ENCODE measurements at regions not wholly inside any gene's neighbourhood (a gene's known extent, or its start where the extent isn't known, plus 50 kb on each side); places are given as distances from the start of the nearest gene placed in this dataset.

DNA sequence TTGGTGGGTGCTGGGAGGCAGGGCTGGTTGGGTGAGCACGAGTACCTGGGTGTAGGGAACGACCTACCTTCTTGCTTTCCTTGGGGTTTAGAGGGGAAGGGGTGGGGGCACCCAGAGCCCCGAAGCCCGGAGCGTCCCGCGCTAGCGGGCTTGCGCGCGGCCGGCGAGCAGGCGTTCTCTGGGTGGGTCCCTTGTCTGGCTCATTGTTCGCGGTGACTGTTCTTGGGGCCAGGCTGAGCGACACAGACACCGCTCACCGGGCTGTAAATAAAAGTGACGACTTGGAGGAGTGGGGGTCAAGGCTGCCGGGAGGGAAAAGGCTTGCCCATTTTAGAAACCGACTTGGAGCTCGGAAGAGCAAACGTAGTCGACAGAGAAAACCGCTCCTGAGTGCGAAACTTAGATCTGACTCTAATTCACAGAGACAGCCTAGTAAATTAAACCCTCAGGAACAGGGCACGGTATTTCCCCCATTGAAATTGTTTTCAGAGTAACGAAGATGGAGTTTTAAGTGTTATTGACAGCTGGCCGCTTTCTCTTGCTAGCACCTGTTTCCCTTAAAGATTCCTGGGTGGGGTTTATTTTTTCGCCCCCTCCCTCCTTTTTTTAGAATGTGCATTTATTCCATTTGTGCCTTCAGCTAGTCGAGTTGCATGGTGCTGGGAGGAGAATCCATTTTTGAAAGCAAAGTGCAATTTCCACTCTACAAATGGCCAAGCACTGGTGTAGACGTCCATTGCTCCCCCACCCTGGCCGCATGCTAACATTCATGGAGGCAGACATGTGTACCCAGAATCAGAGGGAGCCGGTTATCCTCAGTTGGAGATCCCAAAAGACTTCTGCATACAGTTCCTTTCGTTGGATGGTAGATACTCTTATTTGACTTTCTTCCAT lies 532.1 kb upstream of the SEMA6D start:
- TF ChIP-seq, protein P1, sequence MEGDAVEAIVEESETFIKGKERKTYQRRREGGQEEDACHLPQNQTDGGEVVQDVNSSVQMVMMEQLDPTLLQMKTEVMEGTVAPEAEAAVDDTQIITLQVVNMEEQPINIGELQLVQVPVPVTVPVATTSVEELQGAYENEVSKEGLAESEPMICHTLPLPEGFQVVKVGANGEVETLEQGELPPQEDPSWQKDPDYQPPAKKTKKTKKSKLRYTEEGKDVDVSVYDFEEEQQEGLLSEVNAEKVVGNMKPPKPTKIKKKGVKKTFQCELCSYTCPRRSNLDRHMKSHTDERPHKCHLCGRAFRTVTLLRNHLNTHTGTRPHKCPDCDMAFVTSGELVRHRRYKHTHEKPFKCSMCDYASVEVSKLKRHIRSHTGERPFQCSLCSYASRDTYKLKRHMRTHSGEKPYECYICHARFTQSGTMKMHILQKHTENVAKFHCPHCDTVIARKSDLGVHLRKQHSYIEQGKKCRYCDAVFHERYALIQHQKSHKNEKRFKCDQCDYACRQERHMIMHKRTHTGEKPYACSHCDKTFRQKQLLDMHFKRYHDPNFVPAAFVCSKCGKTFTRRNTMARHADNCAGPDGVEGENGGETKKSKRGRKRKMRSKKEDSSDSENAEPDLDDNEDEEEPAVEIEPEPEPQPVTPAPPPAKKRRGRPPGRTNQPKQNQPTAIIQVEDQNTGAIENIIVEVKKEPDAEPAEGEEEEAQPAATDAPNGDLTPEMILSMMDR (IDR thresholded peaks at IDR 0.05): no peak
- no peak for TF ChIP-seq POLR2A (IDR thresholded peaks at IDR 0.05)
- H3K27ac ChIP-seq: no peak overlapping the region

DNA sequence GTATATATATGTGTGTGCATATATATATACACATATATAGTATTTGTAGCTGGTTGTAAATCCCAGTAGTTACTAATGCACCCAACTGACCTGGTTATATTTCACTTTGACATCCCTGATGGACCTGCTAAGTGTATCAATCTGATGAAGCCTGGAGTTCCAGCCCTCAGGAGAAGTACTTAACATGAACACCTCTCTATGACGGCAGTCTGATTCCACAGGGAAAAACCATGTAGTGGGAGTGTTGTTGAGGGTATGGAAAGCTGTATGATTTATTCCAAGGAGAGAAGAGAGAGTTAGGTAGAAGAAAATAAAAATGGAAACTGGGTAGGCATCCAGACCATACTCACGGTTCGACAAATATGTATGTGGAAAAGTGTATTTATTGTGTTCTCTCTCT lies 531.2 kb upstream of the SEMA6D start:
- no peak for TF ChIP-seq POLR2A (IDR thresholded peaks at IDR 0.05)
- TF ChIP-seq, protein P1 (IDR thresholded peaks at IDR 0.05): no peak
- peaks cover 0 to 10% of the 10 kb centered on the region in 2 donors for H3K27me3 ChIP-seq
- H3K4me3 ChIP-seq: no peak overlapping the region
- intact Hi-C loops (cut with DNase I; ENCODE audit: low total_unique reads): no loop called here
- DNase-seq: no peak
- no peak overlapping the region for H3K27ac ChIP-seq
- peaks cover 0 to 6% of the 10 kb centered on the region in 2 donors for H3K4me1 ChIP-seq
- no peaks in the 10 kb centered on the region for H3K36me3 ChIP-seq
- H3K9me3 ChIP-seq: no peaks in the 10 kb centered on the region

More for the DNA sequence above, 532.1 kb upstream of the SEMA6D start:
- Histone ChIP-seq H3K9me3 (no peaks in the 10 kb centered on the region), H3K4me1 (peaks cover 0 to 6% of the 10 kb centered on the region in 2 donors), H3K4me3 (peak overlapping the region; percentile 26), H3K36me3 (no peaks in the 10 kb centered on the region), H3K27me3 (peaks cover 0 to 10% of the 10 kb centered on the region in 2 donors)
- intact Hi-C loops (cut with DNase I; ENCODE audit: low total_unique reads): no loop called here
- no peak for DNase-seq

DNA sequence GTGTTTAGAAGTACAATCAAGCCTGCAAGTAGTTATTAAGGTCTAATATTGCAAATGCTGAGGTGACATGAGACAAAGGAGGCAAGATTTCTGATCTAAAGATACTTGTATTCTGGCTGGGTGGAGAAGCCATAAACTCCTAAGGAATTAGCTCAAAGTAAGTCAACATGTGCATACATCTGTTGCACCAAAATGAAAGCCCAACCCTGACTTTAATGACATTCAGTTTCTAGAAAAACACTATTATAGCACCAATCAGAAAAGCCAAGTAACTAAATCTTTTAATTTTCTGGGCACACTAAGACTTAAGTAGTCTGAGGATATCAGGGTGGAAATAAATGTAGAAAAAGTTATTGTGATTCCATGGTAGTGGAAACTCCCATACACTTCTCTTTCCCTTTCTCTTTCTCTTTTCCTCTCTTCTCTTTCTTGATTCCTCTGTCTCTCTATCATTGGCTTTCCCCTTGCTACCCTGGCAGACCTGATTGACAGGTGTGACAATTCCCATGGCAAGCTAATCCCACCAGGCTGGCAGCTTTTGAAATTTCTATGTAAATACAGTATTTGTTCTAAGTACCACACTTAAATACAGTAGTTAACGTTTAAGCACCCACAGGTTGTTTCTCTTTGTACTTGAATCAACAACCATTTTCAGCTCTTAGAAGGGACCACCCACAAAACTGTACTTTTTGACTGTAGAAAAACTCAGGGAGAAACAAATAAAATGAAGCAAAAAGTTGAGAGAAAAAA lies 528.4 kb upstream of the SEMA6D start:
- TF ChIP-seq, protein P1 (IDR thresholded peaks at IDR 0.05): no peak
- no peak for TF ChIP-seq POLR2A (IDR thresholded peaks at IDR 0.05)

DNA sequence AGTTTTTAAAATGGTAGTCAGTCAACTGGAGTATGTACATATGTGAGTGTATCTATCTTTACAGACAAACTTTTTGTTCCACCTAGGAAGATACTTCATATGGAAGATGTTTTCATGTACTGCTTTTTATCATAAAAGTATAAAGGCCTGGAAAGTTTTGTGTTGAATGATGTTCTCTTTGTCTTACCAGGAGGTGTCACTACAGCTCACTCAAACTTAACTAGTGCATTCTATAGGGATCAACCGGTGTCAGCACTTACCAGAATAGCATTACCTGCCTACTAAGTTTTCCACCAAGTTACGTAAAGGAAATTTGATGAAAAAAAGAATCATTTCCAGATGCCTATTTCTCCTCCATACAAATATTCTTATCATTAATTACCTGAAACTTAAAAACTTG lies 522.6 kb upstream of the SEMA6D start:
- Histone ChIP-seq H3K36me3 (no peaks in the 10 kb centered on the region), H3K4me3 (no peak overlapping the region), H3K27me3 (no peaks in the 10 kb centered on the region), H3K9me3 (no peaks in the 10 kb centered on the region), H3K4me1 (no peaks in the 10 kb centered on the region), H3K27ac (no peak overlapping the region)
- TF ChIP-seq POLR2A (IDR thresholded peaks at IDR 0.05): no peak
- TF ChIP-seq, protein P1 (IDR thresholded peaks at IDR 0.05): no peak
- no peak for DNase-seq
- intact Hi-C loops (cut with DNase I; ENCODE audit: low total_unique reads): no loop called here

More for the DNA sequence above, 528.4 kb upstream of the SEMA6D start:
- DNase-seq: no peak
- Histone ChIP-seq H3K27me3 (peaks cover 0 to 10% of the 10 kb centered on the region in 2 donors), H3K9me3 (no peaks in the 10 kb centered on the region), H3K4me3 (no peak overlapping the region), H3K36me3 (no peaks in the 10 kb centered on the region), H3K4me1 (peaks cover 0 to 6% of the 10 kb centered on the region in 2 donors), H3K27ac (no peak overlapping the region)
- intact Hi-C loops (cut with DNase I; ENCODE audit: low total_unique reads): no loop called here

DNA sequence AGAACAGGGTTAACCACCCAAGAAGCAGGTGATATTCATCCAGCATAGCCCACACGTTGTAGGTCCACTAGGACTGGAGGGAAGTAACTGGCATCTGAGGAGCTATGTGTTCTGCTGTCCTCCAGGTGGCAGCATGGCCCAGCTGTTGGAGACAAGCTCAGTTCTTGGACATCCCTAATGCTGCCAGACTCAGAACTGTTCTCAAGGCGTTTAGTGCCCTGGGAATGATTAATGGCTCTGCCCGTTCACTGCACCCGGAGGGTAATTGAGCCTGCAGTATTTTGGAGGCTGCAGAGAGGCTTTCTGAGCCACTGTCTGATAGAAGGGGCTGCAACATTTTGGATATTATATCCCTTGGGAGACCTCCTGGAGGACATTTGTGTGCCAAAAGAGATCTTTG lies 521.3 kb upstream of the SEMA6D start:
- Histone ChIP-seq H3K4me1 (no peaks in the 10 kb centered on the region), H3K4me3 (no peak overlapping the region), H3K27me3 (no peaks in the 10 kb centered on the region), H3K27ac (no peak overlapping the region), H3K36me3 (no peaks in the 10 kb centered on the region), H3K9me3 (no peaks in the 10 kb centered on the region)
- intact Hi-C loops (cut with DNase I; ENCODE audit: low total_unique reads): no loop called here
- no peak for TF ChIP-seq POLR2A (IDR thresholded peaks at IDR 0.05)
- TF ChIP-seq, protein P1 (IDR thresholded peaks at IDR 0.05): peak; percentile 41 to 75 (median 65)
- peak; percentile 40 to 67 for DNase-seq

Measured in uterus (tissue), 3 donors.